OCI-LY7 (cell line): ENCODE measurements at regions not wholly inside any gene's neighbourhood (a gene's known extent, or its start where the extent isn't known, plus 50 kb on each side); places are given as distances from the start of the nearest gene placed in this dataset.

Experiments used
- BruUV-seq: library from RNA; stranded (reverse); fragments of 400-500 nt; replicated peaks from 2 replicates; lab custom pipeline; 2021; lab: Mats Ljungman, UMichigan
- CTCF ChIA-PET: fragments of 300-600 bp; sonication (Branson Sonifier 250); formaldehyde crosslinking; loops from one replicate; lab custom pipeline; 2022; ENCODE audit warnings: antibody characterized with exemption; ENCODE audit not compliant: unreplicated experiment; lab: Charles Lee
- POLR2A ChIA-PET: fragments of 300-600 bp; sonication (Branson Sonifier 250); formaldehyde crosslinking; loops from one replicate; lab custom pipeline; 2022; ENCODE audit warnings: antibody characterized with exemption; lab: Charles Lee
- DNase-seq: peaks from one replicate; pipeline ENCODE4 v3.0.0-alpha.2; 2015; ENCODE audit warnings: low spot score
- H2AFZ ChIP-seq: fragments of 200-600 bp; sonication (generic), shearing (Covaris generic); 2 replicates; pipeline ENCODE4 v1.6.1; 2014; ENCODE audit warnings: mild to moderate bottlenecking, antibody characterized with exemption, low read length, moderate library complexity
- H3K27ac ChIP-seq: fragments of 200-600 bp; sonication (generic); 2 replicates; pipeline ENCODE4 v1.5.1; 2014; ENCODE audit warnings: mixed run types, low read depth, mild to moderate bottlenecking, moderate library complexity, low read length, inconsistent platforms; ENCODE audit not compliant: poor library complexity, severe bottlenecking
- H3K36me3 ChIP-seq: fragments of 200-600 bp; sonication (generic); 2 replicates; pipeline ENCODE4 v1.6.1; 2014; ENCODE audit warnings: mild to moderate bottlenecking, antibody characterized with exemption, low read length, moderate library complexity, mixed read lengths; ENCODE audit not compliant: insufficient read depth
- H3K4me1 ChIP-seq: fragments of 200-600 bp; sonication (generic); 2 replicates; pipeline ENCODE4 v1.5.1; 2014; ENCODE audit warnings: mild to moderate bottlenecking, low read length; ENCODE audit not compliant: insufficient read depth, poor library complexity, severe bottlenecking
- H3K4me2 ChIP-seq: fragments of 200-600 bp; sonication (generic); 2 replicates; pipeline ENCODE4 v1.6.1; 2014; ENCODE audit warnings: mild to moderate bottlenecking, low read length
- H3K4me3 ChIP-seq: fragments of 200-600 bp; sonication (generic); 2 replicates; pipeline ENCODE4 v1.5.1; 2014; ENCODE audit warnings: mild to moderate bottlenecking, low read depth, low read length; ENCODE audit not compliant: poor library complexity, severe bottlenecking
- H3K79me2 ChIP-seq: fragments of 200-600 bp; sonication (generic); 2 replicates; pipeline ENCODE4 v1.6.1; 2016; ENCODE audit warnings: low read depth, mild to moderate bottlenecking, low read length, moderate library complexity, mixed read lengths; ENCODE audit not compliant: insufficient read depth
- H3K9me2 ChIP-seq: fragments of 200-600 bp; sonication (generic); 2 replicates; pipeline ENCODE4 v1.6.1; 2016; ENCODE audit warnings: mild to moderate bottlenecking, low read length, mixed read lengths; ENCODE audit not compliant: insufficient read depth
- H3K9me3 ChIP-seq: fragments of 200-600 bp; sonication (generic); 2 replicates; pipeline ENCODE4 v1.6.1; 2014; ENCODE audit warnings: mild to moderate bottlenecking, mixed run types, low read length, mixed read lengths
- H4K20me1 ChIP-seq: fragments of 200-600 bp; sonication (generic); 2 replicates; pipeline ENCODE4 v1.6.1; 2014; ENCODE audit warnings: mild to moderate bottlenecking, antibody characterized with exemption, low read length, moderate library complexity, mixed read lengths; ENCODE audit not compliant: insufficient read depth
- EZH2phosphoT487 ChIP-seq: fragments of 200-600 bp; sonication (generic); IDR thresholded peaks from 2 replicates; pipeline ENCODE4 v1.6.1; 2018; ENCODE audit warnings: low read depth, borderline replicate concordance, mild to moderate bottlenecking, mixed run types, antibody characterized with exemption, low read length, moderate library complexity, mixed read lengths
- intact Hi-C: fragments of 100-400 bp; cut with micrococcal nuclease; formaldehyde crosslinking; loops from one replicate; pipeline ENCODE4 v1.10.0; 2022; ENCODE audit not compliant: unreplicated experiment
- TF ChIP-seq, protein P1 (sequence below): fragments of 200-600 bp; sonication (generic); conservative IDR thresholded peaks from 2 replicates; pipeline ENCODE4 v1.5.1; 2014; ENCODE audit warnings: mild to moderate bottlenecking, antibody characterized with exemption, low read length, moderate library complexity, mixed read lengths

DNA sequence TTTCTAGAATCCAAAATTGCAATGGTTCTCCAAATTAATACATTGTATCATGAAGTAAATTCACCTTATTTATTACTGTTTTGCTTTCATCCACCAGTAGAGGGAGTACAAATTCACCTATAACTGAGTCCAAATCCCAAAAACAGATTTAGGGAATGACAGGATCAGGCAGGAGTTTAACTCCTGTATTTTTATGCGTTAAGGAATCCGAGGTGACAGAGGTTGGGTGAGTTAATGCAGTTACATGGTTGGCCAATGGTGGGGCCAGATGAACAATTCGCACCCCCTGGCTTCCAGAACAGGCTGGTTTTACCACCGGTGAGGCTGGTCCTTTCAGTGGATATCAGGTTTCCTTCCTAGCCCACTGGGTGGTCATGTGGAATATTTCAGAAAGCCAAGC lies 82.4 kb downstream of the MTNR1A start:
- Histone ChIP-seq H2AFZ (no peak overlapping the region), H3K27ac (no peak overlapping the region), H3K79me2 (no peaks in the 10 kb centered on the region), H3K4me3 (no peak overlapping the region), H4K20me1 (no peaks in the 10 kb centered on the region), H3K9me2 (no peaks in the 10 kb centered on the region), H3K36me3 (no peaks in the 10 kb centered on the region), H3K4me1 (no peaks in the 10 kb centered on the region), H3K4me2 (no peak overlapping the region), H3K9me3 (no peaks in the 10 kb centered on the region)
- no TSS peak for BruUV-seq
- CTCF ChIA-PET = no interaction called here
- peak; percentile 1 for DNase-seq
- POLR2A ChIA-PET = interaction anchor here (1.0 kb wide), 1 partner anchor 14 kb away, joined by 3 read pairs; no protein-coding TSS in a partner anchor
- TF ChIP-seq, protein P1, sequence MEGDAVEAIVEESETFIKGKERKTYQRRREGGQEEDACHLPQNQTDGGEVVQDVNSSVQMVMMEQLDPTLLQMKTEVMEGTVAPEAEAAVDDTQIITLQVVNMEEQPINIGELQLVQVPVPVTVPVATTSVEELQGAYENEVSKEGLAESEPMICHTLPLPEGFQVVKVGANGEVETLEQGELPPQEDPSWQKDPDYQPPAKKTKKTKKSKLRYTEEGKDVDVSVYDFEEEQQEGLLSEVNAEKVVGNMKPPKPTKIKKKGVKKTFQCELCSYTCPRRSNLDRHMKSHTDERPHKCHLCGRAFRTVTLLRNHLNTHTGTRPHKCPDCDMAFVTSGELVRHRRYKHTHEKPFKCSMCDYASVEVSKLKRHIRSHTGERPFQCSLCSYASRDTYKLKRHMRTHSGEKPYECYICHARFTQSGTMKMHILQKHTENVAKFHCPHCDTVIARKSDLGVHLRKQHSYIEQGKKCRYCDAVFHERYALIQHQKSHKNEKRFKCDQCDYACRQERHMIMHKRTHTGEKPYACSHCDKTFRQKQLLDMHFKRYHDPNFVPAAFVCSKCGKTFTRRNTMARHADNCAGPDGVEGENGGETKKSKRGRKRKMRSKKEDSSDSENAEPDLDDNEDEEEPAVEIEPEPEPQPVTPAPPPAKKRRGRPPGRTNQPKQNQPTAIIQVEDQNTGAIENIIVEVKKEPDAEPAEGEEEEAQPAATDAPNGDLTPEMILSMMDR = peak; percentile 82
- TF ChIP-seq EZH2phosphoT487 = no peak
- intact Hi-C loops = no loop called here

DNA sequence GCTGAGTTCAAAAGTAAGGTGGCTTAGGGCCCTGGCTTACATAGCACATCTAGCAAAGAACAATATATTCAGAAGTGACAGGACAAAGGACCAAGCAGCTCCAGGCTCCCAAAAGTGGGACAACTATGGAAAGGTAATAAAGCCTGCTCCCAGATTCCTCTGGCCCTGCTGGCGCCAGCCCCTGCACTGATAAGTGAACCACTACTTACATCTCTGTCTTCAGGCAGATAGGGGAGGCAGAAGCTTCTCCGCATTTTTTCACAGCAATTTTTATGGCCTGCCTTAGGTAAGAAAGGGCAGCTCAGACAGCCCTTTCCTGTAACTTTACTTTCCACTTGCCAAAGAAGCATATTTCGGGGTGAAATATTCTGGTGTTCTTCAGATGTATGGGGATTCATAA lies 83.9 kb downstream of the MTNR1A start:
- no peak overlapping the region for H2AFZ ChIP-seq
- BruUV-seq = no TSS peak
- CTCF ChIA-PET = no interaction called here
- H4K20me1 ChIP-seq = no peaks in the 10 kb centered on the region
- H3K9me3 ChIP-seq = no peaks in the 10 kb centered on the region
- intact Hi-C loops = no loop called here
- POLR2A ChIA-PET = no interaction called here
- H3K36me3 ChIP-seq = no peaks in the 10 kb centered on the region
- no peaks in the 10 kb centered on the region for H3K9me2 ChIP-seq
- DNase-seq = no peak
- TF ChIP-seq EZH2phosphoT487 = no peak
- TF ChIP-seq, protein P1 = no peak
- H3K4me2 ChIP-seq = no peak overlapping the region
- no peak overlapping the region for H3K4me3 ChIP-seq
- no peaks in the 10 kb centered on the region for H3K4me1 ChIP-seq
- H3K79me2 ChIP-seq = no peaks in the 10 kb centered on the region
- H3K27ac ChIP-seq = no peak overlapping the region

DNA sequence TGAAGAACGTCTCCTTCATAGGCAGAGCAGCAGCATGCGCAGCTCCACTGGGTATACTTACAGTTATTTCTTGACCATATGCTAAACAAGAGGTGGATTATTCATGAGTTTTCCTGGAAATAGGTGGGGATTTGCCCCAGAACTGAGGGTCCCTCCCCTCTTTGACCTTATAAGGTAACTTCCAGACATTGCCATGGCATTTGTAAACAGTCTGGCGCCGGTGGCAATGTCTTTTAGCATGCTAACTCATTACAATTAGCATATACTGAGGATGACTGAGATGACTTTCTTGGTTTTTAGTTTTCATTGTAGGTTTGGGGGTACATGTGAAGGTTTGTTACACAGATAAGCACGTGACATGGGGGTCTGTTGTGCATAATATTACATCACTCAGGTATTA lies 97.3 kb downstream of the MTNR1A start:
- Histone ChIP-seq H3K36me3 (no peaks in the 10 kb centered on the region), H2AFZ (no peak overlapping the region), H3K4me2 (no peak overlapping the region), H3K4me1 (no peaks in the 10 kb centered on the region), H3K9me2 (no peaks in the 10 kb centered on the region), H3K9me3 (no peaks in the 10 kb centered on the region), H3K4me3 (no peak overlapping the region), H3K27ac (no peak overlapping the region), H3K79me2 (no peaks in the 10 kb centered on the region), H4K20me1 (no peaks in the 10 kb centered on the region)
- BruUV-seq = no TSS peak
- ChIA-PET CTCF (no interaction called here), POLR2A (interaction anchor here (0.7 kb wide), 1 partner anchor 232 kb away, joined by 3 read pairs; no protein-coding TSS in a partner anchor)
- no peak for TF ChIP-seq EZH2phosphoT487
- TF ChIP-seq, protein P1 = no peak
- no peak for DNase-seq
- intact Hi-C loops = no loop called here
